ENCODE measurements at regions not wholly inside any gene's neighbourhood (a gene's known extent, or its start where the extent isn't known, plus 50 kb on each side); places are given as distances from the start of the nearest gene placed in this dataset.

GRCh38 chr13:22253107-22253506, 582.2 kb downstream of the FGF9 start:
- Histone ChIP-seq H3K9ac (ENCODE audit: insufficient read depth in 1 of 2, low read depth in 2 of 2, low read length in 2 of 2) (no peak overlapping the region), H3K9me1 (ENCODE audit: control insufficient read depth, insufficient read depth, low read length) (no peaks in the 10 kb centered on the region), H3K4me3 (no peak overlapping the region), H3K27me3 (ENCODE audit: control insufficient read depth in 2 of 2, insufficient read depth in 2 of 2, low read length in 2 of 2) (no peaks in the 10 kb centered on the region), H3K9me3 (replicated peaks; ENCODE audit: control insufficient read depth, insufficient read depth, low read depth, low read length) (no peaks in the 10 kb centered on the region), H3K4me1 (replicated peaks in 1 of 2; ENCODE audit: control insufficient read depth in 2 of 2, insufficient read depth in 2 of 2, low read length in 2 of 2) (no peaks in the 10 kb centered on the region), H4K20me1 (replicated peaks; ENCODE audit: control insufficient read depth, insufficient read depth, low read length) (no peaks in the 10 kb centered on the region), H3K4me2 (ENCODE audit: insufficient read depth, low read length) (no peak overlapping the region), H3K36me3 (ENCODE audit: control insufficient read depth, insufficient read depth, low read length) (no peaks in the 10 kb centered on the region), H2AFZ (ENCODE audit: low read depth, low read length) (no peak overlapping the region), H3K79me2 (ENCODE audit: control insufficient read depth, insufficient read depth, low read length) (no peaks in the 10 kb centered on the region), H3K27ac (ENCODE audit: extremely low read depth, low read depth, low read length) (no peak overlapping the region)
- intact Hi-C loops (cut with micrococcal nuclease) (no loop called here), in situ Hi-C loops (cut with MboI) (no loop called here)
- 0% methylated on average over 3 of the region's 4 CpGs for WGBS (ENCODE audit: insufficient coverage, low coverage, missing lambda C conversion rate)
- POLR2A ChIA-PET: no interaction called here
- no TSS peak for BruUV-seq (replicated peaks)
- CTCF ChIA-PET (ENCODE audit: low intra/inter-chr PET ratio): no interaction called here
- no peak for ATAC-seq
- FAIRE-seq: no peak
- no peak for DNase-seq (ENCODE audit: extremely low read depth in 1 of 4, low spot score in 3 of 4)
- TF ChIP-seq RAD21 (CRISPR knock-in tag; conservative IDR thresholded peaks at IDR 0.05 in 1 of 2, IDR thresholded peaks at IDR 0.05 in 1 of 2) (no peak), ATF3 (IDR thresholded peaks at IDR 0.05) (no peak), ATF3 (CRISPR knock-in tag; conservative IDR thresholded peaks at IDR 0.05) (no peak), ZNF586 (CRISPR knock-in tag; conservative IDR thresholded peaks at IDR 0.05) (no peak), ZNF316 (IDR thresholded peaks at IDR 0.05) (peak; percentile 66), MAFG (tag; conservative IDR thresholded peaks at IDR 0.05) (peak; percentile 33; the same call in 1 of the 2 replicates), MAFK (IDR thresholded peaks at IDR 0.05; ENCODE audit: low read length) (peak; percentile 57), MAFF (IDR thresholded peaks at IDR 0.05; ENCODE audit: low read length) (peak; percentile 65), HDAC6 (IDR thresholded peaks at IDR 0.05; ENCODE audit: low read depth, low read length) (no peak), PKNOX1 (IDR thresholded peaks at IDR 0.05) (no peak), NFXL1 (CRISPR knock-in tag; IDR thresholded peaks at IDR 0.05) (no peak), ZNF121 (CRISPR knock-in tag; conservative IDR thresholded peaks at IDR 0.05) (no peak), TAF15 (IDR thresholded peaks at IDR 0.05; ENCODE audit: low read depth, low read length) (no peak), IFI16 (CRISPR knock-in tag; IDR thresholded peaks at IDR 0.05) (no peak), MCM7 (IDR thresholded peaks at IDR 0.05) (no peak), MCM3 (IDR thresholded peaks at IDR 0.05) (no peak), ELK3 (CRISPR knock-in tag; IDR thresholded peaks at IDR 0.05) (no peak), GTF2E2 (tag; IDR thresholded peaks at IDR 0.05) (no peak), RUNX1 (IDR thresholded peaks at IDR 0.05; ENCODE audit: low read depth) (no peak), TFAM (CRISPR knock-in tag; conservative IDR thresholded peaks at IDR 0.05) (no peak), HMG20A (CRISPR knock-in tag; conservative IDR thresholded peaks at IDR 0.05) (no peak), ZNF41 (CRISPR knock-in tag; conservative IDR thresholded peaks at IDR 0.05) (no peak)
